GM12891 (cell line): ENCODE measurements at regions not wholly inside any gene's neighbourhood (a gene's known extent, or its start where the extent isn't known, plus 50 kb on each side); places are given as distances from the start of the nearest gene placed in this dataset.

ENCODE experiments used
- DNase-seq: peaks from one replicate; pipeline ENCODE4 v3.0.0; 2011; ENCODE audit warnings: low spot score; ENCODE audit not compliant: insufficient read length
- FAIRE-seq: peaks from 2 replicates; lab custom pipeline; 2011; peaks lifted over from hg19 to GRCh38; lab: Jason Lieb, UNC
- PAX5 ChIP-seq: IDR thresholded peaks from 2 replicates; pipeline ENCODE4 v1.6.1; 2011; ENCODE audit warnings: low read length, moderate library complexity, mild to moderate bottlenecking; ENCODE audit not compliant: insufficient read depth, severe bottlenecking
- POLR2A ChIP-seq: IDR thresholded peaks from 2 replicates; pipeline ENCODE4 v1.6.1; 2011; ENCODE audit warnings: low read depth, low read length, control low read depth
- POLR2AphosphoS5 ChIP-seq: IDR thresholded peaks from 2 replicates; pipeline ENCODE4 v1.6.1; 2011; ENCODE audit warnings: low read depth, low read length, control low read depth
- POU2F2 ChIP-seq: IDR thresholded peaks from 2 replicates; pipeline ENCODE4 v1.6.1; 2011; ENCODE audit warnings: low read depth, mild to moderate bottlenecking, control low read depth, low read length, moderate library complexity
- SPI1 ChIP-seq: IDR thresholded peaks from 2 replicates; pipeline ENCODE4 v1.6.1; 2011; ENCODE audit warnings: low read depth, low read length, control low read depth
- TAF1 ChIP-seq: IDR thresholded peaks from 2 replicates; pipeline ENCODE4 v1.6.1; 2011; ENCODE audit warnings: low read depth, low read length, control low read depth

DNA sequence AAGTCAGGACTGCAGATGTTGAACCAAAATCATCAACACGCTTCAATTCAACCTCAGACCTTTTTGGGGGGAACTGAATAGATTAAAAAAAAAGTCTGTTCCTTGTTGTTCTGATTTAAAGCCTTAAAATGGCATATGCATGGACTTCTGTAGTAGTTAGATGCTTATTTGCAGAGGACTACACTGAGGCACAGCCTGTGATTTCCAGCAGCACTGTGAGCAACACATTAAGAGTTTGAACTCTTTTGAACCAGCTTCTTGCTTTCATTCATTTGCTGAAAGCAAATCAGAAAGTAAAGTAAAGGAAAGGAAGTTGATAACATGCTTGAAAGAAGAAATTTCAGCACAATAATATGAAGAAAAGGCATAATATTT lies 60.7 kb upstream of the DMAC1 start:
- TF ChIP-seq POLR2A: no peak
- no peak for TF ChIP-seq SPI1
- no peak for TF ChIP-seq POU2F2
- no peak for TF ChIP-seq POLR2AphosphoS5
- no peak for TF ChIP-seq TAF1
- TF ChIP-seq PAX5: no peak
- FAIRE-seq: no peak

DNA sequence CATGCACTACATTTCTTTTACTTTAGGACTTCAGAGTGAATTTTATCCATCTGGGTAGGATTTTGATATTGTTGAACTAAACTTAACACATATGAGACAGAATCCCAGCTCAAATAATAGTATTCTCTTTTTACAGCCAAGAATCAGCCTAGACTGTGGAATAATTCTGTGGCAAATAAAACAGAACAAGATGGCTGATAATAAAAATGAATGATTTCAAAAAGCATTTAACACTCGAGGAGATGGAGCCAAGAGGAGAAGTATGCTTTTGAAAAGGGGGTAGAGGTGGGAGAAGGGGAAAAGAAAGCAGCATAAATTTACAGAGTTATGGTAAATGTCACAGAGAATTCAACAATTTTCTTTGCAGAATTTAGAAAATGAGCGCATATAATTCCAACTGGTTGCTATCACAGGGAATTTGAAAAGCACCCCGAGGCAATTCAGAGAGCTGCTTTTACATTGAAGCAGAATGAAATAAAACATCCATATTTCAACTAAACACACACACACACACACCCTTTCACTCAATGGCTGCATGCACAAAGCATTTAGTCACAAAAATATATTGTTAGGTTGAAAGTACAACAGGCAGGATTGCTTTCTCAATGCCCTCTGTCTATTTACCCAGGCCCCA lies 60.2 kb upstream of the DMAC1 start:
- DNase-seq (no peak), FAIRE-seq (no peak)
- no peak for TF ChIP-seq POLR2AphosphoS5
- no peak for TF ChIP-seq TAF1
- TF ChIP-seq PAX5: no peak
- no peak for TF ChIP-seq POU2F2
- TF ChIP-seq SPI1: no peak
- TF ChIP-seq POLR2A: no peak

More for the DNA sequence above, 60.7 kb upstream of the DMAC1 start:
- DNase-seq: no peak

- TF ChIP-seq POLR2A (no peak), TAF1 (no peak), SPI1 (no peak), PAX5 (no peak), POLR2AphosphoS5 (no peak), POU2F2 (no peak)
- FAIRE-seq: no peak
Observed at GRCh38 chr9:7858166-7858565, 58.6 kb upstream of the DMAC1 start.

DNA sequence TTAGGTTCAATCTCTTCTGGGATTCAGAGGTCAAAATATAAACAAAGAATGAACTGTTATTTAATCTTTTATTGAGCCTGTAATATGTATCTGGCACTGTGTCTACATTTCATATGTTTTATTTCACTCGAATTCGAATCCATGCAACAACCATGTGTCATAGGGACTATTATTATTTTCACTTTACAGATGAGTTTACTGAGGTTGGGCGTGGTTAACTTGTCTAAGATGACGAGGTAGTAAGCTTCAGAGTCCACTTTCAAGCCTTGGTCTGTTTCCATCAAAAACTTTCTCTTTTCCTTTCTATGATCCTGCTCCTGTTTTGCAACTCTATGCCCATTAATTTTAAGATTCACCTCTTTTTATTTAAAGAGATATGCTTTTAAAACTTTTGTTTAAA lies 55.2 kb upstream of the DMAC1 start:
- no peak for TF ChIP-seq POU2F2
- TF ChIP-seq POLR2A: no peak
- TF ChIP-seq POLR2AphosphoS5: no peak
- no peak for TF ChIP-seq TAF1
- TF ChIP-seq PAX5: no peak
- TF ChIP-seq SPI1: no peak
- FAIRE-seq (no peak), DNase-seq (no peak)

More at GRCh38 chr9:7858166-7858565, 58.6 kb upstream of the DMAC1 start:
- no peak for DNase-seq
